DND-41 (cell line): ENCODE measurements at regions not wholly inside any gene's neighbourhood (a gene's known extent, or its start where the extent isn't known, plus 50 kb on each side); places are given as distances from the start of the nearest gene placed in this dataset.

Source experiments
- ATAC-seq: fragments of 200-7000 bp; cut with Tn5 transposase; 3 replicates; pipeline ENCODE4 v1.9.1; 2021; ENCODE audit warnings: low read depth; ENCODE audit not compliant: insufficient read depth
- DNase-seq: peaks from one replicate; pipeline ENCODE4 v3.0.0-alpha.2; 2020
- H2AFZ ChIP-seq: 2 replicates; pipeline ENCODE4 v1.6.0; 2012; ENCODE audit warnings: low read depth, low read length
- H3K27ac ChIP-seq: 2 replicates; pipeline ENCODE4 v1.5.1; 2012; ENCODE audit warnings: low read length, inconsistent platforms
- H3K27me3 ChIP-seq: fragments of 200-600 bp; sonication (generic); 2 replicates; pipeline ENCODE4 v1.6.0; 2012; ENCODE audit warnings: low read length, mild to moderate bottlenecking, inconsistent platforms; ENCODE audit not compliant: insufficient read depth, poor library complexity
- H3K36me3 ChIP-seq: 2 replicates; pipeline ENCODE4 v1.5.1; 2012; ENCODE audit warnings: low read length, inconsistent platforms; ENCODE audit not compliant: insufficient read depth
- H3K4me1 ChIP-seq: 2 replicates; pipeline ENCODE4 v1.5.1; 2012; ENCODE audit warnings: mild to moderate bottlenecking, low read length; ENCODE audit not compliant: insufficient read depth
- H3K4me2 ChIP-seq: 2 replicates; pipeline ENCODE4 v1.6.0; 2012; ENCODE audit warnings: mild to moderate bottlenecking, moderate library complexity, low read length, inconsistent platforms; ENCODE audit not compliant: insufficient read depth
- H3K4me3 ChIP-seq, 2 experiments: fragments of 200-600 bp in 1 of 2; shearing (Covaris generic) in 1 of 2; 2 replicates each; pipeline ENCODE4 v1.5.1; 2012 to 2016; ENCODE audit warnings: inconsistent platforms in 2 of 2, low read length in 2 of 2, mild to moderate bottlenecking in 2 of 2, low read depth in 1 of 2, moderate library complexity in 1 of 2
- H3K79me2 ChIP-seq: 2 replicates; pipeline ENCODE4 v1.6.0; 2012; ENCODE audit warnings: low read length, inconsistent platforms; ENCODE audit not compliant: insufficient read depth
- H3K9ac ChIP-seq: 2 replicates; pipeline ENCODE4 v1.6.0; 2012; ENCODE audit warnings: low read depth, mild to moderate bottlenecking, inconsistent platforms, low read length, moderate library complexity
- H3K9me3 ChIP-seq: 2 replicates; pipeline ENCODE4 v1.5.1; 2012; ENCODE audit warnings: low read length, moderate library complexity, mild to moderate bottlenecking, inconsistent platforms; ENCODE audit not compliant: insufficient read depth, severe bottlenecking
- H4K20me1 ChIP-seq: 2 replicates; pipeline ENCODE4 v1.6.0; 2012; ENCODE audit warnings: low read length; ENCODE audit not compliant: insufficient read depth
- EZH2 ChIP-seq: IDR thresholded peaks from 3 replicates; pipeline ENCODE4 v1.6.1; 2012; ENCODE audit warnings: borderline replicate concordance, low read depth, mild to moderate bottlenecking, moderate library complexity, low read length, inconsistent platforms; ENCODE audit not compliant: severe bottlenecking
- TF ChIP-seq, protein P1 (sequence below): IDR thresholded peaks from 2 replicates; pipeline ENCODE4 v1.5.1; 2012; ENCODE audit warnings: borderline replicate concordance, low read length, moderate library complexity, mild to moderate bottlenecking; ENCODE audit not compliant: poor library complexity, severe bottlenecking; ENCODE audit errors: extremely low read depth

DNA sequence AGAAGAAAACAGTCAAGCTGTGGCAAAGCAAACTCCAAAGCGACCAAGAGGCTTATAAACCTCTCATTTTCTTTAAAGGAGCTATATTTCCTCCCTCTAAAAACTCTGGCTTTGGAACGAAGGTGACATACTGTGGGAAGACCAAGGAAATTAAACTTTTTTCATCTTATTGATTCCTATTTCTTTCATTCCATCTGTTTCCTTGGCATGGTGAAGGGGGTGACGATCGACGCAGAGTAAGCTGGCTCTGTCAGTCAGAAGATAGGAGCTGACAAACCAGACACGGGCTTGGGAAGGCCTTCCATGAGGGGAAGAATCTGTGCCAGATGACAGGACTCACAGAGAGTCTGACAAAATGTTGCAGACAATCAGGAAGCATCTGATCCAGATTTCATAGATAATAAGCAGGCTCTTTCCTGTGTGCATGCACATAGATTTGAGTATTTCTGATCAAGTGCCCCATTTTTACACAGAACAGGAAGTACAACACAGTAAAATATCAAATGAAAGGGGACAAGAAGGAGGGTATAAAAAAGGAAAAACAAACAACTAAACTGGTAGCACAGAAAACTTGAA is 261.7 kb downstream of the SATB2 start:
- H3K4me1 ChIP-seq, result no peaks in the 10 kb centered on the region
- DNase-seq (no peak), ATAC-seq (no peak)
- H3K4me3 ChIP-seq, result no peak overlapping the region
- no peak overlapping the region for H3K4me2 ChIP-seq
- TF ChIP-seq, protein P1, sequence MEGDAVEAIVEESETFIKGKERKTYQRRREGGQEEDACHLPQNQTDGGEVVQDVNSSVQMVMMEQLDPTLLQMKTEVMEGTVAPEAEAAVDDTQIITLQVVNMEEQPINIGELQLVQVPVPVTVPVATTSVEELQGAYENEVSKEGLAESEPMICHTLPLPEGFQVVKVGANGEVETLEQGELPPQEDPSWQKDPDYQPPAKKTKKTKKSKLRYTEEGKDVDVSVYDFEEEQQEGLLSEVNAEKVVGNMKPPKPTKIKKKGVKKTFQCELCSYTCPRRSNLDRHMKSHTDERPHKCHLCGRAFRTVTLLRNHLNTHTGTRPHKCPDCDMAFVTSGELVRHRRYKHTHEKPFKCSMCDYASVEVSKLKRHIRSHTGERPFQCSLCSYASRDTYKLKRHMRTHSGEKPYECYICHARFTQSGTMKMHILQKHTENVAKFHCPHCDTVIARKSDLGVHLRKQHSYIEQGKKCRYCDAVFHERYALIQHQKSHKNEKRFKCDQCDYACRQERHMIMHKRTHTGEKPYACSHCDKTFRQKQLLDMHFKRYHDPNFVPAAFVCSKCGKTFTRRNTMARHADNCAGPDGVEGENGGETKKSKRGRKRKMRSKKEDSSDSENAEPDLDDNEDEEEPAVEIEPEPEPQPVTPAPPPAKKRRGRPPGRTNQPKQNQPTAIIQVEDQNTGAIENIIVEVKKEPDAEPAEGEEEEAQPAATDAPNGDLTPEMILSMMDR, result no peak
- no peak for TF ChIP-seq EZH2
- H3K79me2 ChIP-seq, result no peaks in the 10 kb centered on the region
- no peak overlapping the region for H3K9ac ChIP-seq
- no peak overlapping the region for H3K27ac ChIP-seq
- H3K36me3 ChIP-seq, result no peaks in the 10 kb centered on the region
- no peaks in the 10 kb centered on the region for H4K20me1 ChIP-seq
- H2AFZ ChIP-seq, result no peak overlapping the region
- H3K27me3 ChIP-seq, result no peaks in the 10 kb centered on the region
- no peaks in the 10 kb centered on the region for H3K9me3 ChIP-seq

- H3K4me3 ChIP-seq, result no peak overlapping the region
- no peaks in the 10 kb centered on the region for H3K9me3 ChIP-seq
- no peaks in the 10 kb centered on the region for H3K27me3 ChIP-seq
- H4K20me1 ChIP-seq, result no peaks in the 10 kb centered on the region
- H2AFZ ChIP-seq, result no peak overlapping the region
- no peaks in the 10 kb centered on the region for H3K4me1 ChIP-seq
- TF ChIP-seq EZH2, result no peak
- TF ChIP-seq, protein P1, result no peak
- no peaks in the 10 kb centered on the region for H3K36me3 ChIP-seq
- no peak for DNase-seq
- H3K27ac ChIP-seq, result no peak overlapping the region
- ATAC-seq, result no peak
- no peaks in the 10 kb centered on the region for H3K79me2 ChIP-seq
- no peak overlapping the region for H3K9ac ChIP-seq
- no peak overlapping the region for H3K4me2 ChIP-seq
These were observed 266.3 kb downstream of the SATB2 start for GRCh38 chr2:199191461-199191860.

- ATAC-seq, result no peak
These were observed 268.5 kb downstream of the SATB2 start for GRCh38 chr2:199189229-199189628.

More at GRCh38 chr2:199189229-199189628, 268.5 kb downstream of the SATB2 start:
- Histone ChIP-seq H2AFZ (no peak overlapping the region), H3K36me3 (no peaks in the 10 kb centered on the region), H4K20me1 (no peaks in the 10 kb centered on the region), H3K79me2 (no peaks in the 10 kb centered on the region), H3K4me2 (no peak overlapping the region), H3K9ac (no peak overlapping the region), H3K4me1 (no peaks in the 10 kb centered on the region), H3K4me3 (no peak overlapping the region), H3K27ac (no peak overlapping the region), H3K27me3 (no peaks in the 10 kb centered on the region), H3K9me3 (no peaks in the 10 kb centered on the region)
- no peak for DNase-seq
- TF ChIP-seq, protein P1, result no peak
- no peak for TF ChIP-seq EZH2
